SK-N-SH (cell line): ENCODE measurements at regions not wholly inside any gene's neighbourhood (a gene's known extent, or its start where the extent isn't known, plus 50 kb on each side); places are given as distances from the start of the nearest gene placed in this dataset.

Experiments
- CTCF ChIA-PET: fragments of 300-600, 350-600 bp; formaldehyde crosslinking; extraction: SDS; loops from one replicate; lab custom pipeline; 2021; lab: Yijun Ruan, JAX
- POLR2A ChIA-PET: fragments of 350-600 bp; sonication (Branson Sonifier 250); formaldehyde crosslinking; extraction: SDS; loops from one replicate; lab custom pipeline; 2020; ENCODE audit warnings: antibody characterized with exemption, inconsistent platforms; lab: Yijun Ruan, JAX
- DNase-seq: peaks from one replicate; pipeline ENCODE4 v3.0.0; 2012
- H2AFZ ChIP-seq: fragments of 200-600 bp; sonication (generic); 2 replicates; pipeline ENCODE4 v1.8.1; 2016; ENCODE audit warnings: antibody characterized with exemption, mild to moderate bottlenecking, low read depth
- H3F3A ChIP-seq: fragments of 200-600 bp; sonication (generic); replicated peaks from 2 replicates; pipeline ENCODE3; 2016; ENCODE audit warnings: antibody characterized with exemption, mild to moderate bottlenecking; ENCODE audit not compliant: insufficient read depth
- H3K27ac ChIP-seq, 2 experiments: fragments of 200-500 bp in 1 of 2; fragments of 200-600 bp in 1 of 2; sonication (Bioruptor generic) in 1 of 2; sonication (generic), shearing (Covaris generic) in 1 of 2; 2 replicates each; pipeline versions ENCODE4 v1.5.1 to v1.6.1; 2014 to 2016; ENCODE audit warnings: low read depth in 2 of 2, inconsistent platforms in 1 of 2, low read length in 1 of 2, mild to moderate bottlenecking in 1 of 2, mixed read lengths in 1 of 2
- H3K27me3 ChIP-seq: fragments of 200-600 bp; sonication (generic), shearing (Covaris generic); 2 replicates; pipeline ENCODE4 v1.6.1; 2016; ENCODE audit warnings: mixed run types; ENCODE audit not compliant: insufficient read depth
- H3K36me3 ChIP-seq, 2 experiments: fragments of 200-500 bp in 1 of 2; fragments of 200-600 bp in 1 of 2; sonication (Bioruptor generic) in 1 of 2; sonication (generic) in 1 of 2; replicated peaks in 1 of 2; 2 replicates each; pipeline versions ENCODE3 to v1.5.1; 2014 to 2016; ENCODE audit warnings: low read length in 1 of 2, mild to moderate bottlenecking in 1 of 2; ENCODE audit not compliant: insufficient read depth in 2 of 2, control insufficient read depth in 1 of 2
- H3K4me1 ChIP-seq, 2 experiments: fragments of 200-500 bp in 1 of 2; fragments of 200-600 bp in 1 of 2; sonication (Bioruptor generic) in 1 of 2; sonication (generic), shearing (Covaris generic) in 1 of 2; 2 replicates each; pipeline versions ENCODE4 v1.5.1 to v1.6.1; 2014 to 2016; ENCODE audit warnings: low read depth in 1 of 2, low read length in 1 of 2, mixed run types in 1 of 2; ENCODE audit not compliant: insufficient read depth in 2 of 2, control insufficient read depth in 1 of 2
- H3K4me2 ChIP-seq: fragments of 200-600 bp; sonication (generic), shearing (Covaris generic); 2 replicates; pipeline ENCODE4 v1.6.1; 2017; ENCODE audit warnings: mixed run types
- H3K4me3 ChIP-seq, 2 experiments: fragments of 200-500 bp in 1 of 2; fragments of 200-600 bp in 1 of 2; sonication (Bioruptor generic) in 1 of 2; sonication (generic), shearing (Covaris generic) in 1 of 2; 2 replicates each; pipeline versions ENCODE4 v1.5.1 to v1.8.1; 2014 to 2016; ENCODE audit warnings: low read depth in 2 of 2, inconsistent platforms in 1 of 2, low read length in 1 of 2, mild to moderate bottlenecking in 1 of 2, mixed read lengths in 1 of 2, moderate library complexity in 1 of 2
- H3K79me2 ChIP-seq: fragments of 200-600 bp; sonication (generic); 2 replicates; pipeline ENCODE4 v1.8.1; 2017; ENCODE audit warnings: mild to moderate bottlenecking; ENCODE audit not compliant: insufficient read depth
- H3K9ac ChIP-seq: fragments of 200-600 bp; sonication (generic); 2 replicates; pipeline ENCODE4 v1.6.1; 2017; ENCODE audit warnings: mixed run types
- H3K9me2 ChIP-seq: fragments of 200-600 bp; sonication (generic); 2 replicates; pipeline ENCODE4 v1.6.1; 2017; ENCODE audit warnings: mixed run types
- H3K9me3 ChIP-seq: fragments of 200-600 bp; sonication (generic); 2 replicates; pipeline ENCODE4 v1.6.1; 2017; ENCODE audit warnings: mixed run types, mild to moderate bottlenecking, moderate library complexity
- H4K20me1 ChIP-seq: fragments of 200-600 bp; sonication (generic); 2 replicates; pipeline ENCODE4 v1.6.1; 2017; ENCODE audit warnings: mild to moderate bottlenecking, mixed run types; ENCODE audit not compliant: insufficient read depth
- ELF1 ChIP-seq: IDR thresholded peaks from 2 replicates; pipeline ENCODE4 v1.4.0; 2012
- EZH2phosphoT487 ChIP-seq: fragments of 200-600 bp; sonication (generic); IDR thresholded peaks from 2 replicates; pipeline ENCODE4 v1.6.1; 2017; ENCODE audit warnings: low read depth, mixed run types, mild to moderate bottlenecking, antibody characterized with exemption, moderate library complexity, borderline replicate concordance
- FOXJ3 ChIP-seq: sonication (generic); formaldehyde crosslinking; IDR thresholded peaks from 2 replicates; pipeline ENCODE4 v1.5.1; 2020; ENCODE audit warnings: mild to moderate bottlenecking, missing genetic modification reagents
- GATA2 ChIP-seq: sonication (generic); formaldehyde crosslinking; IDR thresholded peaks from 2 replicates; pipeline ENCODE4 v1.5.0; 2020; ENCODE audit warnings: mild to moderate bottlenecking, missing genetic modification reagents
- JUND ChIP-seq: IDR thresholded peaks from 2 replicates; pipeline ENCODE4 v1.4.0; 2012
- MEF2A ChIP-seq: IDR thresholded peaks from 2 replicates; pipeline ENCODE4 v1.4.0; 2012; ENCODE audit warnings: low read depth, borderline replicate concordance
- MXI1 ChIP-seq: IDR thresholded peaks from 2 replicates; pipeline ENCODE4 v1.6.1; 2012; ENCODE audit warnings: mild to moderate bottlenecking, low read depth, low read length, improper control_type of control experiment
- NFIC ChIP-seq: IDR thresholded peaks from 2 replicates; pipeline ENCODE4 v1.4.0; 2012; ENCODE audit warnings: borderline replicate concordance
- RCOR1 ChIP-seq: fragments of 150-350 bp; IDR thresholded peaks from 2 replicates; pipeline ENCODE4 v1.6.1; 2017; ENCODE audit warnings: antibody characterized with exemption, low read length
- RFX5 ChIP-seq: IDR thresholded peaks from 2 replicates; pipeline ENCODE4 v1.6.1; 2012; ENCODE audit warnings: mild to moderate bottlenecking, improper control_type of control experiment, low read length
- RXRA ChIP-seq: IDR thresholded peaks from 2 replicates; pipeline ENCODE4 v1.4.0; 2012; ENCODE audit warnings: low read depth, mild to moderate bottlenecking, borderline replicate concordance
- SIN3A ChIP-seq: IDR thresholded peaks from 2 replicates; pipeline ENCODE4 v1.6.1; 2012; ENCODE audit warnings: low read depth, mild to moderate bottlenecking, low read length, moderate library complexity, borderline replicate concordance
- SMC3 ChIP-seq: IDR thresholded peaks from 2 replicates; pipeline ENCODE4 v1.6.1; 2012; ENCODE audit warnings: low read depth, low read length, improper control_type of control experiment
- TAF1 ChIP-seq: IDR thresholded peaks from 2 replicates; pipeline ENCODE4 v1.6.1; 2012; ENCODE audit warnings: low read depth, mild to moderate bottlenecking, low read length, moderate library complexity, borderline replicate concordance
- TCF12 ChIP-seq: IDR thresholded peaks from 2 replicates; pipeline ENCODE4 v1.4.0; 2012
- WGBS: methylation state at CpG from one replicate; pipeline ENCODE4 v1.1.6; 2017; ENCODE audit warnings: low lambda C conversion rate; 5-methylcytosine and 5-hydroxymethylcytosine counted together
- TF ChIP-seq, protein P1 (sequence below): IDR thresholded peaks from 2 replicates; pipeline ENCODE4 v1.4.0; 2012; ENCODE audit warnings: low read depth
- TF ChIP-seq, protein P2 (sequence below): IDR thresholded peaks from 2 replicates; pipeline ENCODE4; 2012
- TF ChIP-seq, protein P3 (sequence below): IDR thresholded peaks from 2 replicates; pipeline ENCODE4 v1.4.0; 2012; ENCODE audit warnings: low read depth, borderline replicate concordance
- TF ChIP-seq, protein P4 (sequence below): fragments of 200-600 bp; sonication (generic); IDR thresholded peaks from 2 replicates; pipeline ENCODE4 v1.6.1; 2017; ENCODE audit warnings: antibody characterized with exemption, mild to moderate bottlenecking, moderate library complexity
- TF ChIP-seq, protein P5 (sequence below): fragments of 150-350 bp; IDR thresholded peaks from 2 replicates; pipeline ENCODE4 v1.6.1; 2016; ENCODE audit warnings: mild to moderate bottlenecking, low read depth, low read length
- TF ChIP-seq, protein P6 (sequence below): fragments of 150-350 bp; IDR thresholded peaks from 2 replicates; pipeline ENCODE4 v1.6.1; 2017; ENCODE audit warnings: antibody characterized with exemption, low read length, low read depth, borderline replicate concordance

DNA sequence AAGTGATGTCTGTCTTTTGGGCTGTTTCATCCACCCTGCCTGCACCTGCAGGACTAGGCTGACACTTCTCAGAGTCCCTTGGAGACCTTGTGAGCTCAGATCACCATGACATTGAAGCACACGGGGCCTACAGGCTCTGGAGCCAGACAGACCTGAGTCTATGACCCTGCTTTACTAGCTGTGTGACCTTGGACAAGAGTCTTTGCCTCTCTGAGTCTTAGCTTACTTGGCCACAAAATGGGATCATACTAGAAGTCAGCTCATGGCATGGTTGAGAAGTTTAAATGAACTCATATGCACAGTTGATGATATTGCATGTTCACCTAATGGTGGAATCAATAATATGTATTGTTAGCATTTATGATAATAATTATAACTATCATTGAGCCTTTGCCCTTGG, 102.9 kb upstream of the SMAD3 start:
- no peak overlapping the region for H2AFZ ChIP-seq
- H3K79me2 ChIP-seq, result no peaks in the 10 kb centered on the region
- H3K4me2 ChIP-seq, result no peak overlapping the region
- H3K9me3 ChIP-seq, result no peaks in the 10 kb centered on the region
- no peak overlapping the region for H3K4me3 ChIP-seq
- H3K27ac ChIP-seq, result no peak overlapping the region
- no peak for DNase-seq
- WGBS, result 100% methylated on average over 1 of the region's 1 CpG
- no peaks in the 10 kb centered on the region for H3K36me3 ChIP-seq
- no peaks in the 10 kb centered on the region for H3K4me1 ChIP-seq
- H4K20me1 ChIP-seq, result no peaks in the 10 kb centered on the region
- POLR2A ChIA-PET, result no interaction called here
- CTCF ChIA-PET, result interaction anchor here (0.9 kb wide), 1 partner anchor 13 kb away, joined by 4 read pairs; no protein-coding TSS in a partner anchor
- TF ChIP-seq MXI1 (no peak), TCF12 (no peak), FOXJ3 (no peak), GATA2 (CRISPR knock-in tag) (no peak), RCOR1 (no peak), MEF2A (no peak), NFIC (no peak)
- TF ChIP-seq, protein P1, sequence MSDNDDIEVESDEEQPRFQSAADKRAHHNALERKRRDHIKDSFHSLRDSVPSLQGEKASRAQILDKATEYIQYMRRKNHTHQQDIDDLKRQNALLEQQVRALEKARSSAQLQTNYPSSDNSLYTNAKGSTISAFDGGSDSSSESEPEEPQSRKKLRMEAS, result no peak
- H3F3A ChIP-seq, result no peaks in the 10 kb centered on the region
- H3K27me3 ChIP-seq, result no peaks in the 10 kb centered on the region
- no peaks in the 10 kb centered on the region for H3K9me2 ChIP-seq
- H3K9ac ChIP-seq, result no peak overlapping the region

DNA sequence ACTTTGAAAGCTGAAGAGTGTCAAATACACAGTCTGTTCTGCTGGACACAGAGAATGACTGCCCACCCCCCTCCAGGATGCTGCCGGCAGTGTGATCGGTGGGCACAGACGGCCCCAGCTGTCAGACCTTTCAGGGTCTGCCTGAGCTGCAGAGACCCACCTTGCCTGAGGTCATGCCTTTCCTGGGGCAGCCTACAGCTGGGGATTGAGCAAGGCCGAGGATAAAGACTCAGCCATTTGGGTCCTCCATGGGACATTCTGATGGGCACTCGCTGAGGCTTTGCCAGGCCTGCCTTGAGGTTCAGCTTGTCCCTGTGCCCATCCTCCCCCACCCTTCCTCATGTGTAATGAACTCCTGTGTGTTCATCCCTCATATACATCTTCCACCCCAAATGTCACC, 102.3 kb upstream of the SMAD3 start:
- H3K4me2 ChIP-seq, result no peak overlapping the region
- H3K9me2 ChIP-seq, result no peaks in the 10 kb centered on the region
- no peaks in the 10 kb centered on the region for H3K4me1 ChIP-seq
- H4K20me1 ChIP-seq, result no peaks in the 10 kb centered on the region
- 90% methylated on average over 3 of the region's 5 CpGs for WGBS
- H3K79me2 ChIP-seq, result no peaks in the 10 kb centered on the region
- CTCF ChIA-PET, result no interaction called here
- no peaks in the 10 kb centered on the region for H3F3A ChIP-seq
- H3K9me3 ChIP-seq, result no peaks in the 10 kb centered on the region
- no peaks in the 10 kb centered on the region for H3K36me3 ChIP-seq
- no peak overlapping the region for H3K4me3 ChIP-seq
- DNase-seq, result no peak
- no peaks in the 10 kb centered on the region for H3K27me3 ChIP-seq
- H3K9ac ChIP-seq, result no peak overlapping the region
- TF ChIP-seq, protein P2, sequence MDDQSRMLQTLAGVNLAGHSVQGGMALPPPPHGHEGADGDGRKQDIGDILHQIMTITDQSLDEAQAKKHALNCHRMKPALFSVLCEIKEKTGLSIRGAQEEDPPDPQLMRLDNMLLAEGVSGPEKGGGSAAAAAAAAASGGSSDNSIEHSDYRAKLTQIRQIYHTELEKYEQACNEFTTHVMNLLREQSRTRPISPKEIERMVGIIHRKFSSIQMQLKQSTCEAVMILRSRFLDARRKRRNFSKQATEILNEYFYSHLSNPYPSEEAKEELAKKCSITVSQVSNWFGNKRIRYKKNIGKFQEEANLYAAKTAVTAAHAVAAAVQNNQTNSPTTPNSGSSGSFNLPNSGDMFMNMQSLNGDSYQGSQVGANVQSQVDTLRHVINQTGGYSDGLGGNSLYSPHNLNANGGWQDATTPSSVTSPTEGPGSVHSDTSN, result no peak
- TF ChIP-seq RFX5 (no peak), RXRA (no peak), TAF1 (no peak), SIN3A (no peak), ELF1 (no peak), SMC3 (no peak), EZH2phosphoT487 (no peak), NFIC (no peak), JUND (no peak)
- TF ChIP-seq, protein P3, sequence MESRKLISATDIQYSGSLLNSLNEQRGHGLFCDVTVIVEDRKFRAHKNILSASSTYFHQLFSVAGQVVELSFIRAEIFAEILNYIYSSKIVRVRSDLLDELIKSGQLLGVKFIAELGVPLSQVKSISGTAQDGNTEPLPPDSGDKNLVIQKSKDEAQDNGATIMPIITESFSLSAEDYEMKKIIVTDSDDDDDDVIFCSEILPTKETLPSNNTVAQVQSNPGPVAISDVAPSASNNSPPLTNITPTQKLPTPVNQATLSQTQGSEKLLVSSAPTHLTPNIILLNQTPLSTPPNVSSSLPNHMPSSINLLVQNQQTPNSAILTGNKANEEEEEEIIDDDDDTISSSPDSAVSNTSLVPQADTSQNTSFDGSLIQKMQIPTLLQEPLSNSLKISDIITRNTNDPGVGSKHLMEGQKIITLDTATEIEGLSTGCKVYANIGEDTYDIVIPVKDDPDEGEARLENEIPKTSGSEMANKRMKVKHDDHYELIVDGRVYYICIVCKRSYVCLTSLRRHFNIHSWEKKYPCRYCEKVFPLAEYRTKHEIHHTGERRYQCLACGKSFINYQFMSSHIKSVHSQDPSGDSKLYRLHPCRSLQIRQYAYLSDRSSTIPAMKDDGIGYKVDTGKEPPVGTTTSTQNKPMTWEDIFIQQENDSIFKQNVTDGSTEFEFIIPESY, result no peak
- TF ChIP-seq, protein P4, sequence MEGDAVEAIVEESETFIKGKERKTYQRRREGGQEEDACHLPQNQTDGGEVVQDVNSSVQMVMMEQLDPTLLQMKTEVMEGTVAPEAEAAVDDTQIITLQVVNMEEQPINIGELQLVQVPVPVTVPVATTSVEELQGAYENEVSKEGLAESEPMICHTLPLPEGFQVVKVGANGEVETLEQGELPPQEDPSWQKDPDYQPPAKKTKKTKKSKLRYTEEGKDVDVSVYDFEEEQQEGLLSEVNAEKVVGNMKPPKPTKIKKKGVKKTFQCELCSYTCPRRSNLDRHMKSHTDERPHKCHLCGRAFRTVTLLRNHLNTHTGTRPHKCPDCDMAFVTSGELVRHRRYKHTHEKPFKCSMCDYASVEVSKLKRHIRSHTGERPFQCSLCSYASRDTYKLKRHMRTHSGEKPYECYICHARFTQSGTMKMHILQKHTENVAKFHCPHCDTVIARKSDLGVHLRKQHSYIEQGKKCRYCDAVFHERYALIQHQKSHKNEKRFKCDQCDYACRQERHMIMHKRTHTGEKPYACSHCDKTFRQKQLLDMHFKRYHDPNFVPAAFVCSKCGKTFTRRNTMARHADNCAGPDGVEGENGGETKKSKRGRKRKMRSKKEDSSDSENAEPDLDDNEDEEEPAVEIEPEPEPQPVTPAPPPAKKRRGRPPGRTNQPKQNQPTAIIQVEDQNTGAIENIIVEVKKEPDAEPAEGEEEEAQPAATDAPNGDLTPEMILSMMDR, result no peak
- TF ChIP-seq, protein P5, sequence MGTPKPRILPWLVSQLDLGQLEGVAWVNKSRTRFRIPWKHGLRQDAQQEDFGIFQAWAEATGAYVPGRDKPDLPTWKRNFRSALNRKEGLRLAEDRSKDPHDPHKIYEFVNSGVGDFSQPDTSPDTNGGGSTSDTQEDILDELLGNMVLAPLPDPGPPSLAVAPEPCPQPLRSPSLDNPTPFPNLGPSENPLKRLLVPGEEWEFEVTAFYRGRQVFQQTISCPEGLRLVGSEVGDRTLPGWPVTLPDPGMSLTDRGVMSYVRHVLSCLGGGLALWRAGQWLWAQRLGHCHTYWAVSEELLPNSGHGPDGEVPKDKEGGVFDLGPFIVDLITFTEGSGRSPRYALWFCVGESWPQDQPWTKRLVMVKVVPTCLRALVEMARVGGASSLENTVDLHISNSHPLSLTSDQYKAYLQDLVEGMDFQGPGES, result no peak
- TF ChIP-seq, protein P6, sequence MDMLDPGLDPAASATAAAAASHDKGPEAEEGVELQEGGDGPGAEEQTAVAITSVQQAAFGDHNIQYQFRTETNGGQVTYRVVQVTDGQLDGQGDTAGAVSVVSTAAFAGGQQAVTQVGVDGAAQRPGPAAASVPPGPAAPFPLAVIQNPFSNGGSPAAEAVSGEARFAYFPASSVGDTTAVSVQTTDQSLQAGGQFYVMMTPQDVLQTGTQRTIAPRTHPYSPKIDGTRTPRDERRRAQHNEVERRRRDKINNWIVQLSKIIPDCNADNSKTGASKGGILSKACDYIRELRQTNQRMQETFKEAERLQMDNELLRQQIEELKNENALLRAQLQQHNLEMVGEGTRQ, result no peak
- POLR2A ChIA-PET, result no interaction called here
- no peak overlapping the region for H2AFZ ChIP-seq
- H3K27ac ChIP-seq, result no peak overlapping the region
